Colon (tissue), 2 donors: ENCODE measurements at regions not wholly inside any gene's neighbourhood (a gene's known extent, or its start where the extent isn't known, plus 50 kb on each side); places are given as distances from the start of the nearest gene placed in this dataset.

Experiments used
- FAIRE-seq: peaks from 2 replicates; lab custom pipeline; 2012; peaks lifted over from hg19 to GRCh38; lab: Jason Lieb, UNC
- donor health status: control.
- donor health status: control.

DNA sequence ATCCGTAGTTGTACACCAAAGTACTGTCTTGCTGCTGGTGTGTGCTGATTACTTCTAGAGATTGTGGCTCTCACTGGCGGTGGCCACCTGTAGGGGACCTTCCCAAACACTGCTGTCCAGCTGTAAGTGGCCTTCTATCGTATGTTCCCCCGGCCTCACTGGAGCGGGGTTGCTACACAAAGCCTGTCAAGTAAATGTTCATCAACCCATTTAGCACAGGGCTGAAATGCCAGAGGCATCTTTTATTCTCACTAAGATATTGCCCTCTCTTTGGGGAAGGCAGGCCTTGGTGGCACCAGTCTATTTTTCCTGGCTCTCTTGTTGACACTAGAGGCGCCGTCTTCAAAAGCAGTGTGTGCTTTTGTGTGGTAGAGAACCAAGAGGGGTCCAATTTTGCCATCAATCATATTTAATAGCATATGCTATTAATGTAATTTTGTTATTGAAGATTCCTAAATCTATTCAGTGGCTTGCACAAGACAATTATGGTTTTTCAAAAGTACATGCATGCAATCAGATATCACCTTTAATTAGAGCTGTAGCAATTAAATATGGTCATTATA lies 514.4 kb upstream of the SALL1 start:
- FAIRE-seq: no peak

- no peak for FAIRE-seq
These were observed 507.5 kb upstream of the SALL1 start for GRCh38 chr16:51658531-51658930.

DNA sequence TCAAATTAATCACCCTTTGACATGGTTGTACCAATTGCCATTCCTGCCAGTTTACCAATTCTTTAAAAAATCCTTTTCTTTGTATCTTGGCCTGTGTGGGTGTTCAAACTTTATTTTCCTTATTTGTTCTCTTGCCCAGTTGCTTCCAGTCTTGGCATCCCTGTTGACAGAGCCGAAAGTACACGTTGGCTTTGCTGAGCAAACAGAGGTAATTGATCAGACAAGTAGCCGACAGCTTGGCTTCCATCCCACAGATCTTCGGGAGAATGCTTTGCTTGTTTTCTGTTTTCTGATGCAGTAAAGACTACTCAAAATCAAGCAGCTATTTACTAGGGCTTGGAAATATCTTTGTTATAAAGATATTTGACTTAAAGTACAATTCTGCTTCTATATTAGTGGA lies 506.8 kb upstream of the SALL1 start:
- FAIRE-seq: no peak

DNA sequence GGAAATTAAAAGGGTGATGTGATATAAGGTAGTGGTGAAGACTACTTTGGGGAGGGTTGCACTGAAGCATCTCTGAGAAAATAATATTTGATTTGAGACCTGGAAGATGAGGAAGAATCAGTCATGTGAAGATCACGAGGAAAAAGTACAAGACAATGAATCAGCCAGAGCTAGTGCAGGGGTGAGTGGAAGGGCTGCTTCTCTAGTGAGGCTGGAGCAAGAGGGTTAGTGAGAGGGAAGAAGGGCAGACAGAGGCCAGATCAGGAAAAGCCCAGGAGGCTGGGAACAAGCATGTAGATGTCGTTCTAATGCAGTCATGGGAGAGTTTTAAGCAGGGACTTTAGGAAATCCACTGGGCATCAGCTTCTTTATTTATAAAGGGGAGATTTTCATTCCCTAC lies 504.2 kb upstream of the SALL1 start:
- no peak for FAIRE-seq

DNA sequence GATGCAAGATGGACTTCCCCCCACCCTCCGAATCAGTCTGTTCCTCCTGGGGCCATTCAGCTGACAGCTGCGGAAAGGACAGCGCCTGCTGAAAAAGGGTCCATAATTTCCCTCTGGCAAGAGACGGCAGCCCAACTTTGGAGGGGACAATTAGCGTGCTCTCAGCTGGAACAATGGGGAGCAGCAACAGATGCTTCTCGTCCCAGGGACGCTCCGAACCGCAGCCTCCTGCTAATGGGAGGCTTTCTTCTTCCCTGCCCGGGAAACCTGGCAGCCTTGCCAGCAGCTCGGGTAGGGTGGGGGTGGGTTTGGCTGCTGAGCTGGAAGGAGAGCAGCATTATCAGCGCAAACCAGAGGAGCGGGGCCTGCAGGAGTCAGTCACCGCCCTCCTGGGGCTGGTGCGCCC lies 500.0 kb upstream of the SALL1 start:
- no peak for FAIRE-seq

DNA sequence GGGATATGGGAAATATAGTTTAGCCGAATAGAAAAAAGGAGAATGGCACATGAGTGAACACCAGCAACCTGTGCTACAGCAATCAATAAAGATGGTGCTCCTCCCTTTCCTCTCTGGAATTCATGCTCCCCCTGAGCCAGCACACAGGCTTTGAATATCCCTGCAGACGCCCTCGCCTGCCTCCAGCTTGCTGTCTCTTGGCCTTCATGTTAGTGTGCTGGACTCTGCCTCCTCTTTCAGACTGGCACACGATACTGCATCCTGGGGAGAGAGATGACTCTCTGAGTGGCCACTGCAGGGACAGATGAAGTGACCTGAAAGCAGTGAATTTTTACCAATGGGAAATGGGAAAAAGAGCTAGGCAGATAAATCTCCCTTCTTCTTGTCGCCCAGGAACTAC lies 498.6 kb upstream of the SALL1 start:
- no peak for FAIRE-seq

DNA sequence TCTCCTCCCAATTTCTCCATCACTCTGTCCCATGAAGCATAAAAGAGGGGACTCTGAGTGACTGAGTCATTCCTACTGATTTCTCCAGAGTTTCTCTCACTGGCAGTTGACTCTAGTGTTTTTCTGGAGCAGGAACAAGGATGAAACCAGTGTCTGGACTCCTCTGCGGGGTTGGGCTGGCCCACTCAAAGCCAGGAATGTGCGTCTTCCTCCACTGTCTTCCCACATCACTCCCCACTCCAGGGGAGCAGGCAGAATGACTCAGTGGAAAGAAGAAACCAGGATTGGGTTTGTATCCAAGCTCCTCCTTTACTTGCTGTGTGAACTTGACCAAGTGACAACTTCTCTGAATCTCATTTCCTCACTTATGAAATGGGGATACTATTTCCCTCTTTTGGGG lies 497.5 kb upstream of the SALL1 start:
- no peak for FAIRE-seq

- no peak for FAIRE-seq
These were observed 490.2 kb upstream of the SALL1 start for GRCh38 chr16:51641191-51641765.

DNA sequence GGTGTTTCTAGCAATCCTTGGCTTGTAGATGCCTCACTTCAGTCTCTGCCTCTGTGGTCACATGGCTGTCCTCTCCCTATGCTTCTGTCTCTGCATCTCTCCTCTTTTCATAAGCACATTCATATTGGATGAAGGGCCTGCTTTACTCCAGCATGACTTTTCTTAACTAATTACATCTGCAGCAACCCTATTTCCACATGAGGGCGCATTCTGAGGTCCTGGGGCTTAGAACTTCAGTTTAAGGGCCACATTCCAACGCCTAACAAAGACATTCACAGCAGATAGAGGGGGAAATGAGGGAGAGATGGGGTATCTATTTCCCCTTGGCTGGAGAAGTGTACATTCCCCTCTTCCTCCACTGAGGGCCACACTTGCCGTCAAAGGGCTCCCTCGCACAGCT lies 489.1 kb upstream of the SALL1 start:
- FAIRE-seq: no peak

- FAIRE-seq: no peak
These were observed 487.5 kb upstream of the SALL1 start for GRCh38 chr16:51638339-51639135.

GRCh38 chr16:51637770-51638094 lies 486.7 kb upstream of the SALL1 start:
- FAIRE-seq: no peak

- no peak for FAIRE-seq
These were observed 486.1 kb upstream of the SALL1 start for GRCh38 chr16:51636920-51637769.

DNA sequence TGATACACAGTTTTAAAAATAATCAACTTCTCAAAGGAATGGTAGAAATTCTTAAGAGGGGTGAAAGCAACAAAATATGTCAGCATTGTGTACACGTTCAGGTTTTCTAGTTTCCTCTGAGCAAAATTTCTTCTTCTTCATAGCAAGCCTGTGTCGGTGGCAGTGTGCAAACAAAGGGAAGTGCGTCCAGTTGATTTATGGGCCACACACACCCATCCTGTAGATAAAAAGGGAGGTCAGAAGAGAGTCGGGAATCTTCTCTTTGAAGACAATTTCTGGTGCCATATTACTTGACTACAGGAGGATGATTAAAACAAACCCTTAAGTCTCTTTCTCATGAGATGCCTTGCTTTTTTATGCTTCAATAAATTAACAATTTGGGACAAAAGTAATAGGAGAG lies 484.1 kb upstream of the SALL1 start:
- no peak for FAIRE-seq

GRCh38 chr16:51630076-51630475 lies 479.0 kb upstream of the SALL1 start:
- no peak for FAIRE-seq

DNA sequence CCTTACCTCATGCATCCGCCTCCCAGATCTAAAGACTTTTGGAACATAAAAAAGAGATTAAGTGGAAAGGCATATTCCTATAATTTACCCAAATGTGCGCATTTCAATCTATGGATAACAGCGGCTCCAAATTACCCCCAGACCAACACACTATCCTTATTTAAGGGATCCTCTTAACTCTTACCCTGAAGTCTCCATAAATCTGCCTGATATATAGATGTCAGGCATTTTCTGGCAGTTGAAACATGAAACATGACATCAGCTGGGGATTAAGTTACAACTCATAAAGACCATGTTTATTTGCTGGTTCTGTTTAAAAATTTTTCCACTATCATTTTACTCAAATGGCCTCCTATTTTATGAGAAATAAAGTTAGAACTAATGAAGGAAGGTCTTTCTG lies 478.5 kb upstream of the SALL1 start:
- no peak for FAIRE-seq

DNA sequence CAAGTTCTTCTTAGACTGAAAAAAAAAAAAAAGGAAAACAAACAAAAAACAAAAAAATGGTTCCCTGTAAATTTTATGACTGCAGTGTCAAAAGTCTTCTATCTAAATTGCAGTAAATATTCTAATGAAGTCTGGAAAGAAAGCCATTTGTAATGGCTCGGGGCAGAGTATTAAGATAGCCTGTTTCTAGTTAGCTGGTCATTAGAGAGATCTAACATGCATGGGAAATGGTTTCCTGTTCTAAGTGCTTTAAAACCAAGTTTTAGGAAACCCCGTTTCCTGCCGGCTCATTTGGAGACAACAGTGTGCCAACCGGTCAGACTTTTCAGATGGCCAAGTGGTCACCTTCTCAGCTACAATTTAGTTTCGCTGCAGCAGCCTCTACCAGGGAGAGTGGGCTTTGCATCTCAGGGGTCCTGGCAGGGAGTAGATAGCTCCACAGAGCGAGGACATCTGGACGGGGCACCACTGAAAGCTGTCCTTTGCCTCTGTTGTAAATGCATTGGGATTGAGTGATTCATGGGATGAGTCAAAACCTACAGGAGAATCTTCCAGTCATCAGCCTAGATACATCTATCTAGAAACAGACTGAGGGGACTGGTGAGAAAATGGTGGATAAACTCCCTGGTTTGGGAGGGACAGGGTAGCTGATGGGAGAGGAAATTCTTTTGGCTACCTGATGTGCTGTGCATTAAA lies 473.2 kb upstream of the SALL1 start:
- FAIRE-seq: no peak

DNA sequence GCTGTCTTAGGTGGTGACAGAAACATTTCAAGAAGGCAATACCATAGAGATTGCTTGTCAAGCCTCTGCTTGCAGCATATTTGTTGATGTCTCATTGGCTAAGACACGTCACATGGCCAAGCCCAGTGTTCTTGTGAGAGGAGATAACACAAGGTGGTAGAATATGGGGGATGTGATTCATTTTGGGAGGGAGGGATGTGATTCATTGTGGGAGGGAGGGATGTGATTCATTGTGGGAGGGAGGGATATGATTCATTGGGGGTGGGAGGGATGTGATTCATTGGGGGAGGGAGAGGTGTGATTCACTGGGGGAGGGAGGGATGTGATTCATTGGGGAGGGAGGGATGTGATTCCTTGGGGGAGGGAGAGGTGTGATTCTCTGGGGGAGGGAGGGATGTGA lies 470.5 kb upstream of the SALL1 start:
- no peak for FAIRE-seq

- FAIRE-seq: no peak
These were observed 464.1 kb upstream of the SALL1 start for GRCh38 chr16:51615141-51615540.

GRCh38 chr16:51607201-51607651 lies 456.2 kb upstream of the SALL1 start:
- FAIRE-seq: no peak

- FAIRE-seq: no peak
These were observed 445.2 kb upstream of the SALL1 start for GRCh38 chr16:51596247-51596646.

- FAIRE-seq: no peak
These were observed 441.6 kb upstream of the SALL1 start for GRCh38 chr16:51592535-51593300.
